Caco-2 (cell line): ENCODE measurements at regions not wholly inside any gene's neighbourhood (a gene's known extent, or its start where the extent isn't known, plus 50 kb on each side); places are given as distances from the start of the nearest gene placed in this dataset.

Experiments used
- BruUV-seq: library from RNA; stranded (reverse); fragments of 400-500 nt; replicated peaks from 2 replicates; lab custom pipeline; 2021; lab: Mats Ljungman, UMichigan
- CTCF ChIA-PET: fragments of 300-600 bp; sonication (Branson Sonifier 250); formaldehyde crosslinking; loops from one replicate; lab custom pipeline; 2022; ENCODE audit warnings: antibody characterized with exemption; lab: Charles Lee
- POLR2A ChIA-PET: fragments of 300-600 bp; sonication (Branson Sonifier 250); formaldehyde crosslinking; loops from one replicate; lab custom pipeline; 2022; ENCODE audit warnings: antibody characterized with exemption; lab: Charles Lee
- DNase-seq, 2 experiments: peaks; one replicate each; pipeline versions ENCODE4 v3.0.0 to v3.0.0-alpha.2; 2020 to 2022
- H3K27me3 ChIP-seq: replicated peaks from 2 replicates; pipeline ENCODE4 v1.6.0; 2011; ENCODE audit warnings: low read length; ENCODE audit not compliant: control insufficient read depth, insufficient read depth
- H3K36me3 ChIP-seq: 2 replicates; pipeline ENCODE4 v1.5.1; 2011; ENCODE audit warnings: low read length; ENCODE audit not compliant: control insufficient read depth, insufficient read depth
- H3K4me1 ChIP-seq: fragments of 250-450 bp; sonication (Bioruptor Pico); 2 replicates; pipeline ENCODE4 v1.5.1; 2020; ENCODE audit warnings: mild to moderate bottlenecking
- H3K4me3 ChIP-seq: 2 replicates; pipeline ENCODE4 v1.5.1; 2011; ENCODE audit warnings: low read depth, mild to moderate bottlenecking, control low read depth, low read length
- H3K9me3 ChIP-seq: fragments of 250-450 bp; sonication (Bioruptor Pico); 2 replicates; pipeline ENCODE4 v1.5.1; 2020; ENCODE audit warnings: mild to moderate bottlenecking, moderate library complexity
- H3K27ac Mint-ChIP-seq: one replicate; pipeline ENCODE4 v1.8.0; 2022; ENCODE audit warnings: mixed read lengths; ENCODE audit not compliant: unreplicated experiment
- H3K27me3 Mint-ChIP-seq: one replicate; pipeline ENCODE4 v1.8.0; 2022; ENCODE audit warnings: mixed read lengths; ENCODE audit not compliant: insufficient read depth, unreplicated experiment
- H3K36me3 Mint-ChIP-seq: one replicate; pipeline ENCODE4 v1.8.0; 2022; ENCODE audit warnings: mild to moderate bottlenecking, mixed read lengths; ENCODE audit not compliant: insufficient read depth, unreplicated experiment
- H3K4me1 Mint-ChIP-seq: one replicate; pipeline ENCODE4 v1.8.0; 2022; ENCODE audit warnings: low read depth, mixed read lengths; ENCODE audit not compliant: unreplicated experiment
- H3K4me3 Mint-ChIP-seq: one replicate; pipeline ENCODE4 v1.8.0; 2022; ENCODE audit warnings: mild to moderate bottlenecking, moderate library complexity, mixed read lengths; ENCODE audit not compliant: unreplicated experiment
- H3K9me3 Mint-ChIP-seq: one replicate; pipeline ENCODE4 v1.8.0; 2022; ENCODE audit warnings: mixed read lengths; ENCODE audit not compliant: unreplicated experiment
- CTCF ChIP-seq, 2 experiments: fragments of 200-600 bp in 1 of 2; IDR thresholded peaks; 1 replicate in 1 of 2; 2 replicates in 1 of 2; pipeline versions ENCODE4 v1.5.1 to v1.8.0; 2011 to 2022; ENCODE audit warnings: antibody characterized with exemption in 1 of 2, control low read depth in 1 of 2, inconsistent platforms in 1 of 2, low read depth in 1 of 2, low read length in 1 of 2, mild to moderate bottlenecking in 1 of 2, moderate library complexity in 1 of 2; ENCODE audit not compliant: insufficient read depth in 1 of 2, severe bottlenecking in 1 of 2, unreplicated experiment in 1 of 2
- intact Hi-C: fragments of 100-400 bp; cut with micrococcal nuclease; formaldehyde crosslinking; loops from one replicate; pipeline ENCODE4 v1.10.0; 2022; ENCODE audit not compliant: unreplicated experiment

- no peaks in the 10 kb centered on the region for H3K4me1 ChIP-seq
- H3K9me3 Mint-ChIP-seq: no peaks in the 10 kb centered on the region
- H3K4me3 ChIP-seq: no peak overlapping the region
- no peaks in the 10 kb centered on the region for H3K36me3 Mint-ChIP-seq
- peaks cover 2% of the 10 kb centered on the region for H3K27me3 Mint-ChIP-seq
- intact Hi-C loops: no loop called here
- H3K27ac Mint-ChIP-seq: no peak overlapping the region
- no peak for TF ChIP-seq CTCF (IDR thresholded peaks at IDR 0.05; ENCODE audit: insufficient read depth in 1 of 2, low read depth in 1 of 2, low read length in 1 of 2, severe bottlenecking in 1 of 2, unreplicated experiment in 1 of 2)
- H3K36me3 ChIP-seq: no peaks in the 10 kb centered on the region
- H3K4me3 Mint-ChIP-seq: no peak overlapping the region
- ChIA-PET POLR2A (no interaction called here), CTCF (no interaction called here)
- H3K27me3 ChIP-seq: no peaks in the 10 kb centered on the region
- H3K9me3 ChIP-seq: no peaks in the 10 kb centered on the region
- no peaks in the 10 kb centered on the region for H3K4me1 Mint-ChIP-seq
- DNase-seq: no peak
- no TSS peak for BruUV-seq
Measured at GRCh38 chr14:101072531-101072930, 169.0 kb upstream of the RTL1 start.

DNA sequence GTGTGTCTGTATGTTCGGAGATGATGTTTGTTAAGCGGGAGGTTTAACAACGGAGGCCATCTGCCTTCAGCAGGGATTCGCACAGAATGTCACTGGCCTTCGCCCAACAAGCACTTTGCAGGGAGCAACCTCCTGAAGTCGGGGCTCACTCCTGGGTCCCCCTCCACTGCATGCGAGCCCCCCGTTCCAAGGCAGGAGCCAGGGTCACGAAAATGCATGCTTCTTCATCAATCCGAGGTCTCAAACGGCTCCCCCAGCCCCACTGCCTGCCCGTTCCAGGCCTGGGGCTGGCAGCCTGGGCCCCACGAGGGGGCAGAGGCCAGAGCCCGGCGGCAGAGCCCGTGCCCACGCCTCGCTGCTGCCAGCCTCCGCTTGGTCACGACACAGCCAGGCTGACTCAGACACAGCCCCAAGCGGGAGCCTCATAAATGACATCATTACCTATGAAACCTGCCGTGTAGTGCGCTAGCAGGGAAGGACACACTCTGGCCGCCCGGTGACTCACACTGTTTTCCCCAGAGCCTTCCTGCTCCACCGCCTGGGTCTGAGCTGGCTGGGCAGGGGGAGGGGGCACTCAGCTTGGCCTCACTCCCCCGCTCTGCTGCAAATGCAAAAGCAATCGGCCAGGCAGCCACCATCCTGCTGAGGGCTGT lies 169.5 kb upstream of the RTL1 start:
- no peaks in the 10 kb centered on the region for H3K36me3 ChIP-seq
- DNase-seq: peak; percentile 62 to 75
- Mint-ChIP-seq H3K36me3 (no peaks in the 10 kb centered on the region), H3K9me3 (no peaks in the 10 kb centered on the region), H3K27me3 (peaks cover 2% of the 10 kb centered on the region), H3K27ac (no peak overlapping the region), H3K4me3 (no peak overlapping the region), H3K4me1 (no peaks in the 10 kb centered on the region)
- TF ChIP-seq CTCF (IDR thresholded peaks at IDR 0.05; ENCODE audit: insufficient read depth in 1 of 2, low read depth in 1 of 2, low read length in 1 of 2, severe bottlenecking in 1 of 2, unreplicated experiment in 1 of 2): no peak
- no peaks in the 10 kb centered on the region for H3K27me3 ChIP-seq
- H3K4me1 ChIP-seq: no peaks in the 10 kb centered on the region
- H3K9me3 ChIP-seq: no peaks in the 10 kb centered on the region
- no TSS peak for BruUV-seq
- intact Hi-C loops: no loop called here
- CTCF ChIA-PET: no interaction called here
- no peak overlapping the region for H3K4me3 ChIP-seq
- POLR2A ChIA-PET: no interaction called here

DNA sequence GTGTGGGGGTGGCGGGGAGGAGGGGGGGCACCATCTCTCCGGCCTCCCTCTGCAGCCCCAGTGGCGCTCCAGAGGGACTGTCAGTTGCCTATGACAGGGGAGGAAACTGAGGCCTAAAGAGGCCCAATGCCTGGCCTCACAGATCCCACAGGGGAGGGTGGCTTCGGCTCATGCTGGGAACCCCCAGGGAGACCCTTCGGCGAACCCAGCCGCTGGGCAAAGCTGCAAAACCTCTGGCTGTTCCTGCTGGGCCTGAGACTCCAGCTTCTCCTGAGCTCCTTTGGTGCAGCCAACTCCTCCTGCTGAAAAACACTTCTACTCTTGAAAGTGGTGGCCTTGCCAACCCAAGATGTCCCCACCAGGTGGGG lies 170.1 kb upstream of the RTL1 start:
- H3K27ac Mint-ChIP-seq: no peak overlapping the region
- CTCF ChIA-PET: no interaction called here
- DNase-seq: no peak
- no peak overlapping the region for H3K4me3 ChIP-seq
- no peaks in the 10 kb centered on the region for H3K9me3 Mint-ChIP-seq
- TF ChIP-seq CTCF (IDR thresholded peaks at IDR 0.05; ENCODE audit: insufficient read depth in 1 of 2, low read depth in 1 of 2, low read length in 1 of 2, severe bottlenecking in 1 of 2, unreplicated experiment in 1 of 2): no peak
- BruUV-seq: no TSS peak
- no peaks in the 10 kb centered on the region for H3K4me1 Mint-ChIP-seq
- H3K4me3 Mint-ChIP-seq: no peak overlapping the region
- intact Hi-C loops: no loop called here
- no peaks in the 10 kb centered on the region for H3K4me1 ChIP-seq
- H3K27me3 ChIP-seq: no peaks in the 10 kb centered on the region
- H3K27me3 Mint-ChIP-seq: peaks cover 6% of the 10 kb centered on the region
- no peaks in the 10 kb centered on the region for H3K36me3 Mint-ChIP-seq
- no peaks in the 10 kb centered on the region for H3K9me3 ChIP-seq
- POLR2A ChIA-PET: no interaction called here
- H3K36me3 ChIP-seq: no peaks in the 10 kb centered on the region
